ENCODE measurements at regions not wholly inside any gene's neighbourhood (a gene's known extent, or its start where the extent isn't known, plus 50 kb on each side); places are given as distances from the start of the nearest gene placed in this dataset.
"Not testable (repeated sequence)": the region's sequence is repeated elsewhere in the genome, so short reads cannot be mapped to it uniquely, and the experiment has no call there.

- not testable (repeated sequence) for TF ChIP-seq CTCF (optimal IDR thresholded peaks at IDR 0.05 in 1 of 3, IDR thresholded peaks at IDR 0.05 in 1 of 3, conservative IDR thresholded peaks at IDR 0.05 in 1 of 3; ENCODE audit: extremely low read depth in 1 of 3, insufficient read depth in 2 of 3, low read length in 3 of 3); EZH2 (IDR thresholded peaks at IDR 0.05; ENCODE audit: low read length)
These were observed 1256.1 kb downstream of the FOXD4L5 start for GRCh38 chr9:64028925-64029324.
